Iris pigment epithelial cell (primary cell): ENCODE measurements at regions not wholly inside any gene's neighbourhood (a gene's known extent, or its start where the extent isn't known, plus 50 kb on each side); places are given as distances from the start of the nearest gene placed in this dataset.

ENCODE experiments used
- DNase-seq: peaks from one replicate; pipeline ENCODE4 v3.0.0-alpha.2; 2011; ENCODE audit warnings: low read depth

- DNase-seq = no peak
Observed at GRCh38 chr1:181390410-181391077, 92.8 kb upstream of the CACNA1E start.

DNA sequence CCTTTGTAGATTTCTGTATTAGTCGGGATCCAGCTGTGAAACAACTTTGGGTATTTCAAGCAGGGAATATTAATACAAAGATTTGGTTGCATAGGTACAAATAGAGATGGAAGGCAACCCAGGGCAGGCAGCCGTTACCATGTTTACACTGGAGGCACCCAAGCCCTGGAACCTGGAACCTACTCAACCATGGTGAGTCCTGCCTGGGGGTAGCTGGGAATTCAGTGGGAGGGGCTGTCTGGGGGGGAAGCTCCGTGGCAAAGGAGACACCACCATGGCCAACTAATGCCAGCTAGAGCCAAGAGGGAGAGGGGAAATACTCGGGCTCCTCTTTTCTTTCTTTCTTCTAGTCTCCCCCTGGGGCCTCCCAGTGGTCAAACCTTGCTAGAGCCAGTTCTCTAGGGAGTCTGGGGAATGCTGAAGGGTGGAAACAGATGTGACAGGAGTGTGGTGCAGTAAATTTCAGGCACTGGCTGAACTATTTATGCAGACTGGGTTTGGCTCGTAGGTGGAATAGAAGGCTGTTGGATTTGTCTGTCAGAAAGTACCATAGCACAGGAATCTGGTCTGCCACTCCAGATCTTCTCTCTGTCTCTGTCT lies 91.9 kb upstream of the CACNA1E start:
- no peak for DNase-seq

GRCh38 chr1:181392133-181392532 lies 91.2 kb upstream of the CACNA1E start:
- DNase-seq = no peak

DNA sequence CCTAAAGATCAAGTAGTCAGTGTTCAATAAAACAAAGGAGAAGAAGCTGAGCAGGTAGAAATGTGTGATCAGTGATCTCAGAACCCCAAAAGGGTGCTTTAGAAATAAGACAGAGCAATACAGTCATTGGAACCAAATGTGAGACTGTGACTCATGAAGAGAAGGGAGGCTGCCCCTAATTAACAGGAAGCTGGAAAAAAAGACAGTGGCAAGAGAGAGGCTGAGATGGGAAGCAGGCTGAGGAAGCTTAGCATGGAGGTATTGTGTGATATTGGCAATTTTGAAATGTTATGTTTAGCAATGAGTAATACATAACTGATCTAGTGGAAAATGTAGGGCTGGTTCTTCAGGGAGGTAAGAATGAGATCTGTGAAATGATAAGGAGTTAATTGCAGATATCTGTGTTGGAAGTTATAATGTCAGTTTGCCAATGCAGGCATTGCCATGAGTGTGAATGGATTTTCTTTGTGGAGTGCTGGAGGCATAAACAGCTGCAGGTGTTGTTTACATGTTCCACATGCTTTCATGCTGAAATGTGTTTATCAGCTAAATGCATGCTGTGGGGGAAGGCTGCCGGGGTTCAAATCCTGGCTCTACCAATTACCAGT lies 90.6 kb upstream of the CACNA1E start:
- DNase-seq = no peak

GRCh38 chr1:181394766-181395165 lies 88.6 kb upstream of the CACNA1E start:
- DNase-seq = no peak

DNA sequence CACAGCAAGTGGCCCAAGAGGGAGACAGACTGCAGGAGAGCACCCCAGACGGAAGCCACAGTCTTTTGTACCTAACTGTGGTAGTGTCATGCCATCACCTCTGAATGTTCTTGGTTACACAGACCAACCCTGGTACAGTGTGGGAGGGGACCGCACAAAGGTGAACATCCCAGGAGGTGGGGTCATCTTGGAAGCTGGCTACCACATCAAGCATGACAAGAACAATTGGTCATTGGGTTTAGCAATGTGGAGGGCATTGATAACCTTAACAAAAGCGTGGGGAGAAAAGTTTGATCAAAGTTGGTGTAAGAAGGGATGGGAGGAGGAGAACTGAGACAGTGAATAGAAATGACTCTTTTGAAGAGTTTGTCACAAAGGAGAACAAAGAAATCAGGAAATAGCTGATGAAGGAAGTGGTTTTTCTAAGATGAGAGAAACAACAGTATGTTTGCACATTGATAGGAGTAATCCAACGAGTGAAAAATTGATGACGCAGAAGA lies 87.1 kb upstream of the CACNA1E start:
- no peak for DNase-seq

GRCh38 chr1:181396811-181397210 lies 86.5 kb upstream of the CACNA1E start:
- no peak for DNase-seq

DNA sequence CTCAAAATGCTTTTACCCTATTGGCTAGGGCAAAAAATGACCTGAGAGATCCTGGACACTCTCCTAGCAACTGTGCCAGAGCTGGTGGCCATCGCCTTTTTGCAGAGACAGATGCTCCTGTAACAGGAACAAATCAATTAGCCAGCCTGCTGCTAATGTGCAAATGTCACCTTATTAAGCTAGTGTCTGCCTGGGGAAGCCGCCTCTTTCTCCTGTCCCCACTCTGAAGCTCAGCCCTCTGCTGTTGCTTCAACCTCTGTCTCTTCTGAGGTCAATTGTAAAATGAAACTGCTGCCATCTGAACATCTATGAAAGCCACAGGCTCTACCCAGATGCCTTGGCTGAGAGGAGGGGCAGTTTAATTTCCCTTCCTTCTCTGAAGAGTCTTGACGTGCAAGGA lies 85.5 kb upstream of the CACNA1E start:
- no peak for DNase-seq

DNA sequence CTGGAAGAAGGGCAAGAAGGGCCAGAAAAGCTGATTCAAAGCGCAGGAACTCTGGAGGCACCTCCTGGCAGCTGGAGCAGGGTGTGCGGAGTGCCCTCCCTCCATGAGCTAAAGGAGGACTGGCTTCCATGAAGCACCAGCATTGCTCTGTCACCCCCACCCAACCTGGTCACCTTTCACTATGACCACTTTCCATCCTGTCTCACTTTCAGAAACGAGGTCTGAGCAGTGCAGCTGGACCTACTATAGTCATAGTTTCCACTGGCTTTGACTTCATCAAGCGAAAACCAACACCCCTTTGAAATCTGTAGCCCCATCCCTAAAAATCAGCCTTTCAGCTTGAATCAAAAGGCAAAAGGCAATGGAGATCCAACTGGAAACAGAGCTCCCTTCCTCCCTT lies 84.8 kb upstream of the CACNA1E start:
- DNase-seq = no peak

GRCh38 chr1:181405584-181405983 lies 77.7 kb upstream of the CACNA1E start:
- no peak for DNase-seq

DNA sequence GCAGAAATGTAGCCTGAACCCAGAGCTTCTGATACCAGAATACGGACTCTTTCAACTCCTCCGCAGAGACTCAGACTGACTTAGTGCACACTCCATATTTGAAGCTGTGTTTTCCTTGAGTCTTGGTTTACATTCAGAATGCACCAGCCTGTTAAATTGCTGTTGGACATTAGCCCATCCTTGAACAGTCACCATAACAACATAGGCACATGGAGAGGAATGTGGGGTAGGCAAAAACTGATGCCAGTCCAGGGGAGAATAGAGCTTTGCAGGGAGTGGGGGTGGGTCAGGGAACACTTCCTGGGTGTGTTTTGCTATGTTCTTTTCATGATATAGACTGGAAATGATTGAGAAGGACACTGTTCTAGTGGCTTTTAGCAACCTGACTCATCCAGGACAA lies 76.3 kb upstream of the CACNA1E start:
- DNase-seq = no peak

GRCh38 chr1:181409981-181410380 lies 73.3 kb upstream of the CACNA1E start:
- DNase-seq = no peak

- no peak for DNase-seq
Observed at GRCh38 chr1:181412746-181413145, 70.6 kb upstream of the CACNA1E start.

DNA sequence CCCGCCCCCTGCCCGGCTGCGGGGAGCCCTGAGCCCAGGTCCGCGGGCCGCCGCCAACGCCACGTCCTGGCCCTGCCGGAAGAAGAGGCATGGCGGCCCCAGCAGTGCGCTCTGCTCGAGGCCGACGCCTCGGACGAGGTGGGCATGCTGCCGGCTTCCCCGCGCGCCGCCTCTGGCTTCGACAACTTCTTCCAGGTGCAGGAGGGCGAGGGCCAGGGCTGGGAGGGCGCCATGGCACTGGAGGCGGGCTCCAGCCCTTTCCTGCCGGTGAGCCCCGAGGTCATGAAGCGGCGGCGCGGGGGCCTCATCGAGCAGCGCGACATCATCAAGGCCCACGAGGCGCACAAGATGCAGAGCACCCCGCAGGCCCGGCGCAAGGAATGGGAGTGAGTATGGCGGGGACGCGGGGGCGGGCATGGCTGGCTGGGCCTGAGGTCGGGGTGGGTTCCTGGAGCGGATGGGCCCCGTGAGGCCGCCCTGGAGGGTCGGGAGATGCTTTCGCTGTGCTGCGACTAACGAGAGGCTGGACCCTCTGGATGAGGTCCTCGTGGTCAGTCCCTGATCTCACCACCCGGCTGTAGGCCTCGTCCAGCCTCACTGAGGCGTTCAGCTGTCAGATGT lies 70.0 kb upstream of the CACNA1E start:
- DNase-seq = no peak

- no peak for DNase-seq
Observed at GRCh38 chr1:181413836-181414235, 69.5 kb upstream of the CACNA1E start.

DNA sequence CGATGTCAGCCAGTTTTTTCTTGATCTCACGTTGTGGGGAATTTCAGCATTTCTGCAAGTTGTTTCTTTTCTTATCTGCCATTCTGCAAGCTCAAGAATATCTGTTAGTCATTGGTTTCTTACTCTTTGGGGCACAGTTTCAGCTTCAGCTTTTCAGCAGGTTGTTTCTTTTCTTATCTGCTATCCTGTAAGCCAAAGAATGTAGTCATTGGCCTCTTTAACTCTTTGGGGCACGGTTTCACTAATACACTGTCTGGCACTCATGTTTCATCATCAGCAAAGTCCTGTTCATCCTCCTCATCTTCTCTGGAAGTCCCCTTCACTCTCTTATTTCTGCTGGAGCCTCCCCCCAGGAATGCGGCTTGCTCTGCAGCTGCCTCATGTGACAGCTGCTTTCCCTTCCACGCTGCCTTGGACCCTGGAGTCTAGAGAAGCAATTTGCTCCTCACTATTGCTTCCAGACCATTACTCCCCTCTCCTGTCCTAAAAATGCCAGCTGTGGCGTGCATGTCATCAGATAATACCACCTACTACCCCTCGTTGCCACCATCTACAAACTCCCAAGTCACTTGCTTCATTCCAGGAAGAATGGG lies 67.0 kb upstream of the CACNA1E start:
- DNase-seq = no peak

- DNase-seq = no peak
Observed at GRCh38 chr1:181417915-181418314, 65.4 kb upstream of the CACNA1E start.

GRCh38 chr1:181423301-181423918 lies 59.9 kb upstream of the CACNA1E start:
- DNase-seq = peak; percentile 46

- DNase-seq = peak; percentile 44
Observed at GRCh38 chr1:181424786-181425403, 58.4 kb upstream of the CACNA1E start.

DNA sequence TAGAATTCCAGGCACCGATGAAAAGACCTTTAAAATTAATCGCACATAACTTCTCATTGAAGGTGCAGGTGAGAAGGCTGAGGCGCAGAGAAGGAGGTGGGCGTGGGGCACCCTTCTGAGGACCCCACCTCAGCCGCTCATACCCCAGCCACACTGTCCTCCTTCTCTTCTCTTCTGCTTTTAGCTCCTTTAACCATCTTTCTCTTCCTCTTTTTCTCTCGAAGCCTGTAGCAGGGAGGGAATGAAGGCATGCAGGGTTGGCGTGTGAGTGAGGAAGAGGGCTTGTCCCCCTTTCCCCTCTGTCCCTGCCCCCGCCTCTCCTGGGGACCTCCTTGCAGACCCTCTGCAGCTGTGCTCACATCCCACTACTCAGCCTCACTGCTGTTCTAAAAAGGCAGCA lies 57.8 kb upstream of the CACNA1E start:
- DNase-seq = no peak

GRCh38 chr1:181429462-181429861 lies 53.9 kb upstream of the CACNA1E start:
- no peak for DNase-seq
